ENCODE measurements at regions not wholly inside any gene's neighbourhood (a gene's known extent, or its start where the extent isn't known, plus 50 kb on each side); places are given as distances from the start of the nearest gene placed in this dataset.

DNA sequence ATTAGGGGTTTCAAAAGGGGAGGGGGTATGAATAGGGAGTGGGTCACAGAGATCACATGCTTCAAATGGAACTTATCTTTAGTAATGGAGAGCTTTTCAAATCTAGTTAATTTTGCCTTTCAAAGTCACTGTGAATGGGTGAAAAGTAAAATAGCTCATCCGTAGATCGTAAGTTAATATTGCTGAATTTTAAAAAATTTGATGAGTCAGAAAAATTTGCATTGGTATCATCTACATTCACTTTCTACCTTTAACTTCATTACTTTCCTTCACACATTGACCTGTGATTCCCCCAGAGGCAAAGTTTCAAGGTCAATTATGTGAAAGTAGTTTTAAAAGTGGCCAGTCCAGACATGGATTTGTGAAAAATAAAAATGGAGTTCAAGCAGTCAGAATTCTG, 139.0 kb upstream of the SLC35B3 start:
- TF ChIP-seq TAF1 (IDR thresholded peaks at IDR 0.05; ENCODE audit: borderline replicate concordance, insufficient read depth, low read length) (no peak), SIN3A (IDR thresholded peaks at IDR 0.05; ENCODE audit: borderline replicate concordance, insufficient read depth, low read length) (no peak), POLR2AphosphoS5 (IDR thresholded peaks at IDR 0.05; ENCODE audit: low read depth, low read length) (no peak), FOXP2 (optimal IDR thresholded peaks at IDR 0.05; ENCODE audit: borderline replicate concordance, extremely low read depth, extremely low read length, insufficient read depth) (no peak)
- TF ChIP-seq, protein P1, sequence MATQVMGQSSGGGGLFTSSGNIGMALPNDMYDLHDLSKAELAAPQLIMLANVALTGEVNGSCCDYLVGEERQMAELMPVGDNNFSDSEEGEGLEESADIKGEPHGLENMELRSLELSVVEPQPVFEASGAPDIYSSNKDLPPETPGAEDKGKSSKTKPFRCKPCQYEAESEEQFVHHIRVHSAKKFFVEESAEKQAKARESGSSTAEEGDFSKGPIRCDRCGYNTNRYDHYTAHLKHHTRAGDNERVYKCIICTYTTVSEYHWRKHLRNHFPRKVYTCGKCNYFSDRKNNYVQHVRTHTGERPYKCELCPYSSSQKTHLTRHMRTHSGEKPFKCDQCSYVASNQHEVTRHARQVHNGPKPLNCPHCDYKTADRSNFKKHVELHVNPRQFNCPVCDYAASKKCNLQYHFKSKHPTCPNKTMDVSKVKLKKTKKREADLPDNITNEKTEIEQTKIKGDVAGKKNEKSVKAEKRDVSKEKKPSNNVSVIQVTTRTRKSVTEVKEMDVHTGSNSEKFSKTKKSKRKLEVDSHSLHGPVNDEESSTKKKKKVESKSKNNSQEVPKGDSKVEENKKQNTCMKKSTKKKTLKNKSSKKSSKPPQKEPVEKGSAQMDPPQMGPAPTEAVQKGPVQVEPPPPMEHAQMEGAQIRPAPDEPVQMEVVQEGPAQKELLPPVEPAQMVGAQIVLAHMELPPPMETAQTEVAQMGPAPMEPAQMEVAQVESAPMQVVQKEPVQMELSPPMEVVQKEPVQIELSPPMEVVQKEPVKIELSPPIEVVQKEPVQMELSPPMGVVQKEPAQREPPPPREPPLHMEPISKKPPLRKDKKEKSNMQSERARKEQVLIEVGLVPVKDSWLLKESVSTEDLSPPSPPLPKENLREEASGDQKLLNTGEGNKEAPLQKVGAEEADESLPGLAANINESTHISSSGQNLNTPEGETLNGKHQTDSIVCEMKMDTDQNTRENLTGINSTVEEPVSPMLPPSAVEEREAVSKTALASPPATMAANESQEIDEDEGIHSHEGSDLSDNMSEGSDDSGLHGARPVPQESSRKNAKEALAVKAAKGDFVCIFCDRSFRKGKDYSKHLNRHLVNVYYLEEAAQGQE (IDR thresholded peaks at IDR 0.05; ENCODE audit: insufficient read depth in 1 of 2, low read depth in 2 of 2, low read length in 2 of 2) = no peak

DNA sequence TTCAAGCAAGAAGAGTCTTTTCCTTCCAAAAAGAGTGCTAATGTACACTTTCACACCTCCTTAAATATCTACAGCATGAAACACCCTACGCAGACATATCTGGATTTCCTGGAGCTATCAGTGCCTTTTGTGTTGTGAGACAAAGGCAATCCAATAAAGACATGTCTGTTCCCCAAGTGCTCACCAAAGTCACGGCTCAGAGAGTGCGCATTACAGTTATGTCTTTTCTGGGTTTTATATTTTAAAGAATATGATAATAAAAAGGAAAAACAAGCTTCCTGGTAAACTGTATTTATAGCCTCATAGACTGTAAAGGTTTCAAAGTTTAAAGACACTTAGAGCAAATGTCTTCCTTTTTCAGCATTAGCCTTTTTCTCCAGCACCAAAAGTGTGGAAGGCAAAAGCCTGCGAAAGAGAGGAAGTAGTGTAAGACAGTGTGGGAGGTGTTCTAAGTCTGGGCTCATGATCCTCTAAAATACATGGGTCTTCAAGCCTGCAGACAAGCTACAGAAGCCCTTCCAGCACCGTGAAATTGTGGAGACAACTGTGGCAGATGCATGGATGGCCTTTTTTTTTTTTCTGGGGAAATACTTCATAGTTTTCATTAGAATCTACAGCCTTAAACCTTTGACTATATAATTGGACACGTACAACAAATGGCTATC, 135.0 kb upstream of the SLC35B3 start:
- no peak for TF ChIP-seq SIN3A (IDR thresholded peaks at IDR 0.05; ENCODE audit: borderline replicate concordance, insufficient read depth, low read length)
- no peak for TF ChIP-seq FOXP2 (optimal IDR thresholded peaks at IDR 0.05; ENCODE audit: borderline replicate concordance, extremely low read depth, extremely low read length, insufficient read depth)
- TF ChIP-seq TAF1 (IDR thresholded peaks at IDR 0.05; ENCODE audit: borderline replicate concordance, insufficient read depth, low read length) = no peak
- no peak for TF ChIP-seq POLR2AphosphoS5 (IDR thresholded peaks at IDR 0.05; ENCODE audit: low read depth, low read length)
- TF ChIP-seq, protein P1 (IDR thresholded peaks at IDR 0.05; ENCODE audit: insufficient read depth in 1 of 2, low read depth in 2 of 2, low read length in 2 of 2) = no peak

DNA sequence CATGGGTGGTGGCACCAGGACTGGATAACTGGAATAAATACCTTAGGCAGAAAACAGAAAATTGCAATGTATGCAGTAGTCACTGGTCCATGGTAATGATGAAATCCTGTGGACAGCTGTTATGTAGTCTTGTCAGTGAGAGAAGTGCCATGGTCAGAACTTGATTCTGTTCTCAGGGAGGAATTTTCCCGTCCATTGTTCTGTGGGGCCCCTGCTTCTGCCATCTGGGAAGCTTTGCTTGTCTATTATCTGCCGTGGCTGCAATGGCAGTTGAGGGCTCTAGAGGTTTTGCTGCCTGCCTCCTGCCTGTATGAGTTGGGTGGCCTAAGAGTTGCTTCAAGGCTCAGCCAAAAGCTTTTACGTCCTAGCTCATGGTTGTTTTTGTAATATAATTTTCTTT, 126.8 kb upstream of the SLC35B3 start:
- no peak for TF ChIP-seq SIN3A (IDR thresholded peaks at IDR 0.05; ENCODE audit: borderline replicate concordance, insufficient read depth, low read length)
- no peak for TF ChIP-seq POLR2AphosphoS5 (IDR thresholded peaks at IDR 0.05; ENCODE audit: low read depth, low read length)
- TF ChIP-seq, protein P1 (IDR thresholded peaks at IDR 0.05; ENCODE audit: insufficient read depth in 1 of 2, low read depth in 2 of 2, low read length in 2 of 2) = no peak
- no peak for TF ChIP-seq TAF1 (IDR thresholded peaks at IDR 0.05; ENCODE audit: borderline replicate concordance, insufficient read depth, low read length)
- TF ChIP-seq FOXP2 (optimal IDR thresholded peaks at IDR 0.05; ENCODE audit: borderline replicate concordance, extremely low read depth, extremely low read length, insufficient read depth) = no peak

DNA sequence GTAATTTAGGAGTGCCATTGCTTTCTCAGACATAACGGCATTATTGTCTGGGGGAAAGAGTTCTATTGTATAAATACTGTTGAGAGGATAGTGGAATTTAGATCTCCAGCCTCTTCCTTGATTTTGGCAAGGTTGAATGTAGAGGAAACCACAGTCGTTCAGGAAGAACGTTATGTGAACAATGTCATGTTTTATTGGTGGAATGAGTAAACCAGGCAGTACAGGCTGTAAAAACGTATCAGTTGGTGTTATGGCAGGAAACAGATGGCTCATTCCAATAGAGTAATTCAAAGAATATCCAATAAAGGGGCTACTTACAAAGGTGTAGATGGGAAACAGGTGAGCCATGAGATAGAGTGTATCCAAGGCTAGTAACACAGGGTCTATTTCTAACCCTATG, 123.6 kb upstream of the SLC35B3 start:
- no peak for TF ChIP-seq TAF1 (IDR thresholded peaks at IDR 0.05; ENCODE audit: borderline replicate concordance, insufficient read depth, low read length)
- TF ChIP-seq SIN3A (IDR thresholded peaks at IDR 0.05; ENCODE audit: borderline replicate concordance, insufficient read depth, low read length) = no peak
- TF ChIP-seq POLR2AphosphoS5 (IDR thresholded peaks at IDR 0.05; ENCODE audit: low read depth, low read length) = no peak
- TF ChIP-seq FOXP2 (optimal IDR thresholded peaks at IDR 0.05; ENCODE audit: borderline replicate concordance, extremely low read depth, extremely low read length, insufficient read depth) = no peak
- TF ChIP-seq, protein P1 (IDR thresholded peaks at IDR 0.05; ENCODE audit: insufficient read depth in 1 of 2, low read depth in 2 of 2, low read length in 2 of 2) = no peak

Data from PFSK-1 (cell line).